ENCODE measurements at regions not wholly inside any gene's neighbourhood (a gene's known extent, or its start where the extent isn't known, plus 50 kb on each side); places are given as distances from the start of the nearest gene placed in this dataset.

- Histone ChIP-seq H3K9ac (ENCODE audit: insufficient read depth in 1 of 2, low read length in 2 of 2) (no peak overlapping the region), H3K27ac (ENCODE audit: low read depth in 1 of 2, low read length in 1 of 2) (no peak overlapping the region), H3K4me3 (no peak overlapping the region), H3K9me3 (ENCODE audit: control insufficient read depth in 4 of 4, insufficient read depth in 3 of 4, low read length in 3 of 4) (no peaks in the 10 kb centered on the region), H3K36me3 (ENCODE audit: control insufficient read depth in 4 of 4, insufficient read depth in 4 of 4, low read length in 4 of 4) (no peaks in the 10 kb centered on the region), H3K4me1 (ENCODE audit: control insufficient read depth in 5 of 5, insufficient read depth in 5 of 5, low read length in 5 of 5) (peaks cover 0 to 7% (median 0%) of the 10 kb centered on the region in 5 donors), H3K27me3 (ENCODE audit: control insufficient read depth in 3 of 3, insufficient read depth in 3 of 3, low read length in 2 of 3) (no peaks in the 10 kb centered on the region)
- ATAC-seq (ENCODE audit: insufficient read depth, low FRiP score) (no peak), DNase-seq (no peak)
- 80 to 85% methylated on average over 7 of the region's 7 CpGs for WGBS, 2 donors
- TF ChIP-seq CTCF (IDR thresholded peaks at IDR 0.05; ENCODE audit: control extremely low read depth, extremely low read depth): no peak
Measured at GRCh38 chr2:191538334-191538903, 139.5 kb upstream of the NABP1 start.

- Histone ChIP-seq H3K36me3 (ENCODE audit: control insufficient read depth in 4 of 4, insufficient read depth in 4 of 4, low read length in 4 of 4) (no peaks in the 10 kb centered on the region), H3K27ac (ENCODE audit: low read depth in 1 of 2, low read length in 1 of 2) (no peak overlapping the region), H3K9me3 (ENCODE audit: control insufficient read depth in 4 of 4, insufficient read depth in 3 of 4, low read length in 3 of 4) (no peaks in the 10 kb centered on the region), H3K4me1 (ENCODE audit: control insufficient read depth in 5 of 5, insufficient read depth in 5 of 5, low read length in 5 of 5) (peaks cover 0 to 10% (median 0%) of the 10 kb centered on the region in 5 donors), H3K9ac (ENCODE audit: insufficient read depth in 1 of 2, low read length in 2 of 2) (no peak overlapping the region), H3K27me3 (ENCODE audit: control insufficient read depth in 3 of 3, insufficient read depth in 3 of 3, low read length in 2 of 3) (no peaks in the 10 kb centered on the region), H3K4me3 (no peak overlapping the region)
- no peak for ATAC-seq (ENCODE audit: insufficient read depth, low FRiP score)
- peak; percentile 43 to 70 (median 67) for DNase-seq
- TF ChIP-seq CTCF (IDR thresholded peaks at IDR 0.05; ENCODE audit: control extremely low read depth, extremely low read depth): no peak
- WGBS, 2 donors: 17 to 26% methylated on average over 2 of the region's 2 CpGs
Measured at GRCh38 chr2:191539068-191539467, 138.9 kb upstream of the NABP1 start.

- Histone ChIP-seq H3K36me3 (ENCODE audit: control insufficient read depth in 4 of 4, insufficient read depth in 4 of 4, low read length in 4 of 4) (no peaks in the 10 kb centered on the region), H3K27me3 (ENCODE audit: control insufficient read depth in 3 of 3, insufficient read depth in 3 of 3, low read length in 2 of 3) (no peaks in the 10 kb centered on the region), H3K4me3 (no peak overlapping the region), H3K9me3 (ENCODE audit: control insufficient read depth in 4 of 4, insufficient read depth in 3 of 4, low read length in 3 of 4) (peaks cover 0 to 3% (median 0%) of the 10 kb centered on the region in 4 donors), H3K9ac (ENCODE audit: insufficient read depth in 1 of 2, low read length in 2 of 2) (no peak overlapping the region), H3K4me1 (ENCODE audit: control insufficient read depth in 5 of 5, insufficient read depth in 5 of 5, low read length in 5 of 5) (peaks cover 0 to 11% (median 0%) of the 10 kb centered on the region in 5 donors), H3K27ac (ENCODE audit: low read depth in 1 of 2, low read length in 1 of 2) (no peak overlapping the region)
- no peak for TF ChIP-seq CTCF (IDR thresholded peaks at IDR 0.05; ENCODE audit: control extremely low read depth, extremely low read depth)
- ATAC-seq (ENCODE audit: insufficient read depth, low FRiP score) (no peak), DNase-seq (no peak)
- WGBS, 2 donors: 89 to 96% methylated on average over 2 of the region's 2 CpGs
Measured at GRCh38 chr2:191540681-191541080, 137.3 kb upstream of the NABP1 start.

- WGBS, 2 donors: 53 to 68% methylated on average over 2 of the region's 2 CpGs
- no peak for TF ChIP-seq CTCF (IDR thresholded peaks at IDR 0.05; ENCODE audit: control extremely low read depth, extremely low read depth)
- DNase-seq: no peak
- ATAC-seq (ENCODE audit: insufficient read depth, low FRiP score): no peak
- Histone ChIP-seq H3K36me3 (ENCODE audit: control insufficient read depth in 4 of 4, insufficient read depth in 4 of 4, low read length in 4 of 4) (no peaks in the 10 kb centered on the region), H3K9ac (ENCODE audit: insufficient read depth in 1 of 2, low read length in 2 of 2) (no peak overlapping the region), H3K9me3 (ENCODE audit: control insufficient read depth in 4 of 4, insufficient read depth in 3 of 4, low read length in 3 of 4) (peaks cover 0 to 3% (median 0%) of the 10 kb centered on the region in 4 donors), H3K4me1 (ENCODE audit: control insufficient read depth in 5 of 5, insufficient read depth in 5 of 5, low read length in 5 of 5) (peaks cover 0 to 11% (median 3%) of the 10 kb centered on the region in 5 donors), H3K4me3 (no peak overlapping the region), H3K27me3 (ENCODE audit: control insufficient read depth in 3 of 3, insufficient read depth in 3 of 3, low read length in 2 of 3) (no peaks in the 10 kb centered on the region), H3K27ac (ENCODE audit: low read depth in 1 of 2, low read length in 1 of 2) (no peak overlapping the region)
Measured at GRCh38 chr2:191543708-191544107, 134.2 kb upstream of the NABP1 start.
